GM18870 (cell line): ENCODE measurements at regions not wholly inside any gene's neighbourhood (a gene's known extent, or its start where the extent isn't known, plus 50 kb on each side); places are given as distances from the start of the nearest gene placed in this dataset.

Experiments used
- ATAC-seq: cut with Tn5 transposase; IDR thresholded peaks from one replicate; pipeline ENCODE4 v1.9.1; 2021; ENCODE audit warnings: moderate library complexity; ENCODE audit not compliant: unreplicated experiment

- no peak for ATAC-seq
Observed at GRCh38 chr5:164332349-164333196, 827.2 kb downstream of the MAT2B start.

- ATAC-seq: peak; percentile 81
Observed at GRCh38 chr5:164335837-164336236, 830.4 kb downstream of the MAT2B start.

DNA sequence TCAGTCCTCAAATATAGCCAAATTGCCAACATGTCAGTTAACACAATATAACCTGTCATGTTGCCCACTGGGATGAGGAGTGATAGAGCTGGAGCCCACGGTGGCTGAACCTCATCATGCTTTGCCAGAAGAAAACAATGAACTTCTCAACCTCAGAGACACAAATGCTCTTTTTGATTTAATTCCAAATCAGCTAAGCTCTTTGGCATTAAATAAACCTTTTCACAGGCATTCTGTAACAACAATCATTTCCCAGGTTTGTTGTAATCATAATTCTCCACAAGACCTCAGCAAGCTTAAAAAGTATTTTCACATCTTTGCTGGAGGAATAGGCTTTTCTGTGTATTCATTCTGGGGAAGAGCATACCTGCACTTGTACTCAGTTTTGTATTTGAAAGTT, 830.9 kb downstream of the MAT2B start:
- no peak for ATAC-seq

DNA sequence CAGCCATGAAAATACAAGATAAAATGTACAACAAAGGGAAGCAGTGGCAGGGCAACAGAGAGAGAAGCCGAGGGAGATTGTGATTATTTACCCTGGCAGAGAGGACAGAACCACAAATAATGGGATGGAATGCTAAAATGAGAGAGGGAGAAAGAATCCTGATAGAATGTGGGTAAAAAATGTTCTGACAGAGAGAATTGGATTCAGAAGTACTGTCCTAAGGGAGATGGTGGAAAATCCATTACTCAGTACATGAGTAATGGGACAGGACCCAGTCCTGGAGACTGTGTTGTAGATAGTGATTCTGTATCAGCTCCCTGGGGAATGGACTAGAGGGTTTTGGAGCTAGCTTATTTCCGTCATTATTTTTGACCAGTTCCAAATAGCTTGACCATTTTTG, 831.5 kb downstream of the MAT2B start:
- ATAC-seq: no peak

- ATAC-seq: no peak
Observed at GRCh38 chr5:164341056-164341619, 835.7 kb downstream of the MAT2B start.

GRCh38 chr5:164345173-164345849, 839.9 kb downstream of the MAT2B start:
- no peak for ATAC-seq

DNA sequence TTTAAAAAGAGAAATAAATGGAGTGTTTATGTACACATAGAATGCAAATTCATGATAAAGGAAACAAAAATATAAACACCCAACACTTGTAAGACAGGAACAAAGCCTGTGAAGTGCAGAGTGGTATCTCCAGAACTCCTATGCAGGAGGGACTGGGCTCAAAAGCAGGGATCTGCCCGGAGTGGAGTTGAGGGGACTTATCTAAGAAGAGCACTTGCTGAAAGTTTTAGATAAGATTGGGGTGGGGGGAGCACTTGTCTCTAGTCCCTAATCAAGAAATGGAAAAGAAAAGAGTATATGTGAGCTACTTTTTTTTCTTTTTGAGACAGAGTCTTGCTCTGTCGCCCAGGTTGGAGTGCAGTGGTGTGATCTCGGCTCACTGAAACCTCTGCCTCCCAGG, 840.4 kb downstream of the MAT2B start:
- no peak for ATAC-seq

- ATAC-seq: peak; percentile 39
Observed at GRCh38 chr5:164346785-164347630, 841.6 kb downstream of the MAT2B start.

DNA sequence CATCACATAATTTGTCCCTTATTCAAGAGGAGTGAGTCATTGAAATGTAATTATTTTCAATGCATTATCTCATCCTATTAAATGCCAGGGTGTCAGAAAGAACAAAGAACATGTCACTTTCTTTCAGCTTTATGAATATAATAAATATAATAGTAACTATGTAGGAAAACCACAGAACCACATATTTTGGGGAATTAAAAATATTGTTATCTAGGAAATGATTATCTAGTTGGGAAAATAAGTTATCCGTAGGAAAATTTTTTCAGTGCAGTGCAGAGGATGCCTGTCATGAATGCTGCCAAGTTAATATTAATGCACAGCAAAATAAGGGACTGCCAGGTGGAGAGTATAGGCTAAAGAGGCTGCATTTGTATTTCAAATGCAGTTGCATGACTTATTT, 844.8 kb downstream of the MAT2B start:
- ATAC-seq: no peak

- ATAC-seq: no peak
Observed at GRCh38 chr5:164351245-164351834, 845.9 kb downstream of the MAT2B start.

DNA sequence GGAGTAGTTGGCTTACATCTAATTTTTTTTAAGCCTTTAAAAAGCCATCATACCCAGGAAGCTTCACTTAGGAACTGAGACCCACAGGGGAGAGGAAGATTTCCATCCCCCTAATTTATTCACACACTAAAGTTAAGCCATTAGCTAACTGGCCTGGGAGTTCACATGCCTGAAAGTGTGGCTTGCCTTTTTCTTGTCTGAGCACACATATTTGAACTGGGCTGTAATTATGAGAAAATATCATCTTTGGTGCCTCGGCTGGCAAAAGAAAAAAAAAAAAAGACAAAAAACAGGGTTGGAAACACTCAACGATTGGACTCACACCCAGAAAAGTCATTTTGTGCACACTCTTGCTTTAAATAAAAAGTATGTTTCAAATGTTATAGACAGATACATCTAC, 847.3 kb downstream of the MAT2B start:
- no peak for ATAC-seq

- no peak for ATAC-seq
Observed at GRCh38 chr5:164353155-164353554, 847.7 kb downstream of the MAT2B start.

DNA sequence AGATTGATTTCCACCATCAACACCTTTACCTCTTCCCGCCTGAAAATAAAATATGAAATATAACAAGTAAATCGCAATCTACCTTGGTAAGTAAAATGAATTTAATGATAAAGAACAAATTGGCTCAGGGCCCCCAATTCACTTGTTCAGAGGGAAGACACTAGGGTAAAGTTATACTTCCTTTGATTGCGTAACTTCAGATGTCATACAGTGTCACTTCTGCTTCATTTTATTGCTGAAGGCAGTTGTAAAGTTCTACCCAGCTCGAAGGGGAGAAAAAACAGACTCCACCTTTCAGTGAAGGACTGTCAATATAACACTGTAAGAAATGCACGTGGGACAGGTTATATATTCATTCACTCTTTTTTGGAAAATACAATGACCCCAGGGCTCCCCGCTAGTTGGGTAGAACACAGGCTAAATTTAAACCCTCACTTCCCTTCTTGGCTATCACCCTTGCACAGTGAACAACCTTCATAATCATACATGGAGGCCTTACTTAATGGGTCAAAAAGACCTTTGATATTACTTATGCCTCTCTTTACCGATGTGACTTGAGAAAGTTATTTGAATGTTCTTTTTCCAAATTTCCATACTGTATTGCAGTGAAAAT, 848.8 kb downstream of the MAT2B start:
- no peak for ATAC-seq

DNA sequence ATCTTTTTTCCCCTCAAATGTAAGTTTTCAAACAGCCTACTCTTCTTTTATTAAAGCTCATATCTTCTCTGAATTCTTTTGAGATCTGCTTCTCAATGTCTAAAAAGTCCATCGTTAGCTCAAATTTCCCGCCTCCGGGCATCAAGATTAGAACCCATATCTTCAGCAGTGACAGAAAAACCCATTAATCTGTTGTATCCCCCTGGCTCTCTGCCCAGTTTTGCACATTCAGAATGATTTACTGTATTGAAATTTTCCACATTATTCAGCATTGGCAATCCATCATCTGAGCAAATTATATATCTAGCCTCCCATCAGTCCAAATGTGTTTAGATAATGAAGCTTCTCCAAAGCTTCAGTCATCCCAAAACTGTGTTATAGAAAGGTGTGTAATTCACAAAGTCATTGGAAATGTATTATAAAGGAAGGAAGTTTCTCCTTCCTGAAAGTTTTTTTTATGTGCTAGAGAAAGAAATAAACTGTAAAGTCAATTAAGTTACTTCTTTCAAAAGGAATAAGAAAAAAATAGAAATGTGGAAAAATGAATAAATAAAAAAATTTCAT, 849.9 kb downstream of the MAT2B start:
- no peak for ATAC-seq

DNA sequence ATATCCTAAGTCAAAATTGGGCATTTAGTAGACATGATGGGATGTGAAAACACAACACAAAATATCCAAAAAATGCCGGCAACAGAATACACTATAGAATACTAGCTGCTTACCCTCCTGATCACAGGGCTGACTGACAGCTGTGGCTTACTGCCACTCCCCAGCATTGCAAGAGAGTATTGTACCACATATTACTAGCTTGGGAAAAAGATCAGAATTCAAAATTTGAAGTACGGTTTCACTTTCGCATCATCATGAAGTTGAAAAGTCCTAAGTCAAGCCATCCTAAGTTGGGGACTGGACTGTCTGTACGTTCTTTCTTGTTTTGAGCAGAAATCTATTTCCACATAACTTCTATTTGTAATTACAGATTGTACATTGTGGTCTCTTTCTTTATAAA, 851.4 kb downstream of the MAT2B start:
- no peak for ATAC-seq

- no peak for ATAC-seq
Observed at GRCh38 chr5:164357395-164358033, 852.1 kb downstream of the MAT2B start.

GRCh38 chr5:164358531-164359259, 853.3 kb downstream of the MAT2B start:
- peak; percentile 92 for ATAC-seq

GRCh38 chr5:164359260-164360255, 854.1 kb downstream of the MAT2B start:
- ATAC-seq: peak; percentile 34
